Caco-2 (cell line): ENCODE measurements at regions not wholly inside any gene's neighbourhood (a gene's known extent, or its start where the extent isn't known, plus 50 kb on each side); places are given as distances from the start of the nearest gene placed in this dataset.
A peak's percentile ranks its signal among the peaks of the same experiment; 100 is the strongest.

Source experiments
- BruUV-seq: library from RNA; stranded (reverse); fragments of 400-500 nt; replicated peaks from 2 replicates; lab custom pipeline; 2021; lab: Mats Ljungman, UMichigan
- CTCF ChIA-PET: fragments of 300-600 bp; sonication (Branson Sonifier 250); formaldehyde crosslinking; loops from one replicate; lab custom pipeline; 2022; ENCODE audit warnings: antibody characterized with exemption; lab: Charles Lee
- POLR2A ChIA-PET: fragments of 300-600 bp; sonication (Branson Sonifier 250); formaldehyde crosslinking; loops from one replicate; lab custom pipeline; 2022; ENCODE audit warnings: antibody characterized with exemption; lab: Charles Lee
- DNase-seq, 2 experiments: peaks; one replicate each; pipeline versions ENCODE4 v3.0.0 to v3.0.0-alpha.2; 2020 to 2022
- H3K27me3 ChIP-seq: replicated peaks from 2 replicates; pipeline ENCODE4 v1.6.0; 2011; ENCODE audit warnings: low read length; ENCODE audit not compliant: control insufficient read depth, insufficient read depth
- H3K36me3 ChIP-seq: 2 replicates; pipeline ENCODE4 v1.5.1; 2011; ENCODE audit warnings: low read length; ENCODE audit not compliant: control insufficient read depth, insufficient read depth
- H3K4me1 ChIP-seq: fragments of 250-450 bp; sonication (Bioruptor Pico); 2 replicates; pipeline ENCODE4 v1.5.1; 2020; ENCODE audit warnings: mild to moderate bottlenecking
- H3K4me3 ChIP-seq: 2 replicates; pipeline ENCODE4 v1.5.1; 2011; ENCODE audit warnings: low read depth, mild to moderate bottlenecking, control low read depth, low read length
- H3K9me3 ChIP-seq: fragments of 250-450 bp; sonication (Bioruptor Pico); 2 replicates; pipeline ENCODE4 v1.5.1; 2020; ENCODE audit warnings: mild to moderate bottlenecking, moderate library complexity
- H3K27ac Mint-ChIP-seq: one replicate; pipeline ENCODE4 v1.8.0; 2022; ENCODE audit warnings: mixed read lengths; ENCODE audit not compliant: unreplicated experiment
- H3K27me3 Mint-ChIP-seq: one replicate; pipeline ENCODE4 v1.8.0; 2022; ENCODE audit warnings: mixed read lengths; ENCODE audit not compliant: insufficient read depth, unreplicated experiment
- H3K36me3 Mint-ChIP-seq: one replicate; pipeline ENCODE4 v1.8.0; 2022; ENCODE audit warnings: mild to moderate bottlenecking, mixed read lengths; ENCODE audit not compliant: insufficient read depth, unreplicated experiment
- H3K4me1 Mint-ChIP-seq: one replicate; pipeline ENCODE4 v1.8.0; 2022; ENCODE audit warnings: low read depth, mixed read lengths; ENCODE audit not compliant: unreplicated experiment
- H3K4me3 Mint-ChIP-seq: one replicate; pipeline ENCODE4 v1.8.0; 2022; ENCODE audit warnings: mild to moderate bottlenecking, moderate library complexity, mixed read lengths; ENCODE audit not compliant: unreplicated experiment
- H3K9me3 Mint-ChIP-seq: one replicate; pipeline ENCODE4 v1.8.0; 2022; ENCODE audit warnings: mixed read lengths; ENCODE audit not compliant: unreplicated experiment
- intact Hi-C: fragments of 100-400 bp; cut with micrococcal nuclease; formaldehyde crosslinking; loops from one replicate; pipeline ENCODE4 v1.10.0; 2022; ENCODE audit not compliant: unreplicated experiment
- TF ChIP-seq, protein P1 (sequence below), 2 experiments: fragments of 200-600 bp in 1 of 2; IDR thresholded peaks; 1 replicate in 1 of 2; 2 replicates in 1 of 2; pipeline versions ENCODE4 v1.5.1 to v1.8.0; 2011 to 2022; ENCODE audit warnings: antibody characterized with exemption in 1 of 2, control low read depth in 1 of 2, inconsistent platforms in 1 of 2, low read depth in 1 of 2, low read length in 1 of 2, mild to moderate bottlenecking in 1 of 2, moderate library complexity in 1 of 2; ENCODE audit not compliant: insufficient read depth in 1 of 2, severe bottlenecking in 1 of 2, unreplicated experiment in 1 of 2

GRCh38 chr2:182616471-182617393 is 99.3 kb upstream of the DNAJC10 start:
- H3K4me1 Mint-ChIP-seq, result peaks cover 15% of the 10 kb centered on the region
- no TSS peak for BruUV-seq
- no peaks in the 10 kb centered on the region for H3K9me3 Mint-ChIP-seq
- ChIA-PET CTCF (interaction anchor here (0.5 kb wide), 1 partner anchor 255 kb away, joined by 3 read pairs; no protein-coding TSS in a partner anchor), POLR2A (no interaction called here)
- H3K4me3 Mint-ChIP-seq, result no peak overlapping the region
- Histone ChIP-seq H3K4me1 (peaks cover 20% of the 10 kb centered on the region), H3K36me3 (no peaks in the 10 kb centered on the region; the same call in 1 of the 2 replicates), H3K4me3 (no peak overlapping the region), H3K27me3 (no peaks in the 10 kb centered on the region; the same call in 1 of the 2 replicates), H3K9me3 (no peaks in the 10 kb centered on the region)
- peak overlapping the region; percentile 1 for H3K27ac Mint-ChIP-seq
- intact Hi-C loops, result loop anchor here (1.0 kb wide), 2 partner anchors 19 to 100 kb away; partner anchors contain the start of gene DNAJC10
- H3K36me3 Mint-ChIP-seq, result no peaks in the 10 kb centered on the region
- peak; percentile 50 to 65 for DNase-seq
- no peaks in the 10 kb centered on the region for H3K27me3 Mint-ChIP-seq
- TF ChIP-seq, protein P1, sequence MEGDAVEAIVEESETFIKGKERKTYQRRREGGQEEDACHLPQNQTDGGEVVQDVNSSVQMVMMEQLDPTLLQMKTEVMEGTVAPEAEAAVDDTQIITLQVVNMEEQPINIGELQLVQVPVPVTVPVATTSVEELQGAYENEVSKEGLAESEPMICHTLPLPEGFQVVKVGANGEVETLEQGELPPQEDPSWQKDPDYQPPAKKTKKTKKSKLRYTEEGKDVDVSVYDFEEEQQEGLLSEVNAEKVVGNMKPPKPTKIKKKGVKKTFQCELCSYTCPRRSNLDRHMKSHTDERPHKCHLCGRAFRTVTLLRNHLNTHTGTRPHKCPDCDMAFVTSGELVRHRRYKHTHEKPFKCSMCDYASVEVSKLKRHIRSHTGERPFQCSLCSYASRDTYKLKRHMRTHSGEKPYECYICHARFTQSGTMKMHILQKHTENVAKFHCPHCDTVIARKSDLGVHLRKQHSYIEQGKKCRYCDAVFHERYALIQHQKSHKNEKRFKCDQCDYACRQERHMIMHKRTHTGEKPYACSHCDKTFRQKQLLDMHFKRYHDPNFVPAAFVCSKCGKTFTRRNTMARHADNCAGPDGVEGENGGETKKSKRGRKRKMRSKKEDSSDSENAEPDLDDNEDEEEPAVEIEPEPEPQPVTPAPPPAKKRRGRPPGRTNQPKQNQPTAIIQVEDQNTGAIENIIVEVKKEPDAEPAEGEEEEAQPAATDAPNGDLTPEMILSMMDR (IDR thresholded peaks at IDR 0.05; ENCODE audit: insufficient read depth in 1 of 2, low read depth in 1 of 2, low read length in 1 of 2, severe bottlenecking in 1 of 2, unreplicated experiment in 1 of 2), result no peak

DNA sequence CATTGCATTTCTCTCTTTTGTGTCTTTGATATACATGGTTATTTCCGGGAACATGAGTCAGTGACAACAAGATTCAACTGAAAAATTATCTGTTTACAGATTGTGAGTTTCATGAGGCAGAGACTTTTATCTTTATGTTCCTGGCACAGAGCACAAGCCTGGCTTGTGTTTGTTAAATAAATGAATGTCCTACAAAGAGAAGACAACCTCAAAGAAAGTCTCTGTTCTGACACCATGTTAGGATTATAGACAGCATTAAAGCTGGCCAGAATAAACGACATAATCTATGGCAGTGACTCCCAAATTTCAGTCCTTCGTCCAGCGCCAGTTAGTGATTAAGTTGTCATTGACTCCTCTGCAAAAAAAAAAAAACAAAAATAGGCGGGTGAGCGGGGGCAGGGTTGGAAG is 97.4 kb upstream of the DNAJC10 start:
- DNase-seq, result no peak
- intact Hi-C loops, result no loop called here
- TF ChIP-seq, protein P1 (IDR thresholded peaks at IDR 0.05; ENCODE audit: insufficient read depth in 1 of 2, low read depth in 1 of 2, low read length in 1 of 2, severe bottlenecking in 1 of 2, unreplicated experiment in 1 of 2), result no peak
- no TSS peak for BruUV-seq
- Mint-ChIP-seq H3K27me3 (no peaks in the 10 kb centered on the region), H3K4me1 (peaks cover 15% of the 10 kb centered on the region), H3K4me3 (no peak overlapping the region), H3K36me3 (no peaks in the 10 kb centered on the region), H3K27ac (no peak overlapping the region), H3K9me3 (no peaks in the 10 kb centered on the region)
- no peaks in the 10 kb centered on the region for H3K9me3 ChIP-seq
- no peaks in the 10 kb centered on the region; the same call in 1 of the 2 replicates for H3K27me3 ChIP-seq
- ChIA-PET CTCF (no interaction called here), POLR2A (no interaction called here)
- no peak overlapping the region for H3K4me3 ChIP-seq
- H3K36me3 ChIP-seq, result no peaks in the 10 kb centered on the region; the same call in 1 of the 2 replicates
- H3K4me1 ChIP-seq, result peaks cover 20% of the 10 kb centered on the region

GRCh38 chr2:182619276-182619675 is 96.8 kb upstream of the DNAJC10 start:
- peaks cover 20% of the 10 kb centered on the region for H3K4me1 ChIP-seq
- no peak for DNase-seq
- no peaks in the 10 kb centered on the region; the same call in 1 of the 2 replicates for H3K36me3 ChIP-seq
- H3K4me3 ChIP-seq, result no peak overlapping the region
- H3K4me1 Mint-ChIP-seq, result peaks cover 15% of the 10 kb centered on the region
- POLR2A ChIA-PET, result no interaction called here
- BruUV-seq, result no TSS peak
- H3K36me3 Mint-ChIP-seq, result no peaks in the 10 kb centered on the region
- H3K27me3 Mint-ChIP-seq, result no peaks in the 10 kb centered on the region
- no peaks in the 10 kb centered on the region for H3K9me3 Mint-ChIP-seq
- no peak overlapping the region for H3K27ac Mint-ChIP-seq
- intact Hi-C loops, result no loop called here
- H3K27me3 ChIP-seq, result no peaks in the 10 kb centered on the region; the same call in 1 of the 2 replicates
- no peaks in the 10 kb centered on the region for H3K9me3 ChIP-seq
- TF ChIP-seq, protein P1 (IDR thresholded peaks at IDR 0.05; ENCODE audit: insufficient read depth in 1 of 2, low read depth in 1 of 2, low read length in 1 of 2, severe bottlenecking in 1 of 2, unreplicated experiment in 1 of 2), result no peak
- CTCF ChIA-PET, result no interaction called here
- H3K4me3 Mint-ChIP-seq, result no peak overlapping the region
